HepG2 (cell line): ENCODE measurements at regions not wholly inside any gene's neighbourhood (a gene's known extent, or its start where the extent isn't known, plus 50 kb on each side); places are given as distances from the start of the nearest gene placed in this dataset.

Source experiments
- ATAC-seq: fragments of 200-7000 bp; cut with Tn5 transposase; 3 replicates; pipeline ENCODE4 v1.9.1; 2020; ENCODE audit warnings: mild to moderate bottlenecking, moderate library complexity
- BruUV-seq: library from RNA; stranded (reverse); fragments of 400-500 nt; replicated peaks from 2 replicates; lab custom pipeline; 2021; lab: Mats Ljungman, UMichigan
- CTCF ChIA-PET: fragments of 300-600 bp; formaldehyde crosslinking; extraction: SDS; loops from one replicate; lab custom pipeline; 2021; ENCODE audit warnings: low total read pairs, inconsistent platforms, low intra/inter-chr PET ratio; lab: Yijun Ruan, JAX
- POLR2A ChIA-PET: fragments of 350-600 bp; sonication (Branson Sonifier 250); formaldehyde crosslinking; loops from one replicate; lab custom pipeline; 2020; ENCODE audit warnings: antibody characterized with exemption, inconsistent platforms; lab: Yijun Ruan, JAX
- DNase-seq: peaks from one replicate; pipeline ENCODE4 v3.0.0-alpha.2; 2015; ENCODE audit warnings: low spot score
- FAIRE-seq: peaks from 3 replicates; lab custom pipeline; 2011; peaks lifted over from hg19 to GRCh38; lab: Jason Lieb, UNC
- H2AFZ ChIP-seq: one replicate; pipeline ENCODE4 v1.6.1; 2011; ENCODE audit warnings: low read length, inconsistent platforms
- H3K27ac ChIP-seq: fragments of 300-600 bp; 3 replicates; pipeline ENCODE4 v1.8.0; 2011; ENCODE audit warnings: mixed run types, mild to moderate bottlenecking, mixed read lengths, low read length, inconsistent platforms; ENCODE audit not compliant: insufficient read depth; ENCODE audit errors: extremely low read length
- H3K27me3 ChIP-seq, 2 experiments: fragments of 200-600 bp in 1 of 2; 2 replicates in 1 of 2; 3 replicates in 1 of 2; pipeline versions ENCODE4 v1.6.0 to v1.8.0; 2011; ENCODE audit warnings: low read length in 2 of 2, mild to moderate bottlenecking in 2 of 2, moderate library complexity in 2 of 2, inconsistent platforms in 1 of 2; ENCODE audit not compliant: insufficient read depth in 2 of 2, control insufficient read depth in 1 of 2
- H3K36me3 ChIP-seq, 2 experiments: fragments of 200-600 bp in 1 of 2; replicated peaks in 1 of 2; 2 replicates in 1 of 2; 3 replicates in 1 of 2; pipeline versions ENCODE4 v1.5.1 to v1.8.0; 2011; ENCODE audit warnings: low read length in 2 of 2, inconsistent platforms in 1 of 2; ENCODE audit not compliant: insufficient read depth in 2 of 2, control insufficient read depth in 1 of 2
- H3K4me1 ChIP-seq: 2 replicates; pipeline ENCODE4 v1.5.1; 2012; ENCODE audit warnings: low read length, inconsistent platforms; ENCODE audit not compliant: insufficient read depth
- H3K4me2 ChIP-seq: 2 replicates; pipeline ENCODE4 v1.6.0; 2011; ENCODE audit warnings: low read depth, low read length, inconsistent platforms
- H3K4me3 ChIP-seq, 3 experiments: fragments of 200-600 bp in 1 of 3; sonication (generic), shearing (Covaris generic) in 1 of 3; replicated peaks in 1 of 3; 2 replicates each; pipeline ENCODE4 v1.5.1; 2011 to 2016; ENCODE audit warnings: low read length in 3 of 3, inconsistent platforms in 2 of 3, low read depth in 2 of 3, mild to moderate bottlenecking in 2 of 3, control low read depth in 1 of 3, mixed read lengths in 1 of 3; ENCODE audit not compliant: insufficient read depth in 1 of 3
- H3K79me2 ChIP-seq: one replicate; pipeline ENCODE4 v1.6.1; 2011; ENCODE audit warnings: low read length, inconsistent platforms; ENCODE audit not compliant: insufficient read depth
- H3K9ac ChIP-seq: 2 replicates; pipeline ENCODE4 v1.6.0; 2011; ENCODE audit warnings: mild to moderate bottlenecking, low read depth, low read length, inconsistent platforms; ENCODE audit not compliant: insufficient read depth
- H3K9me3 ChIP-seq: 2 replicates; pipeline ENCODE4 v1.5.1; 2012; ENCODE audit warnings: mild to moderate bottlenecking, low read length
- H4K20me1 ChIP-seq: 2 replicates; pipeline ENCODE4 v1.6.0; 2011; ENCODE audit warnings: inconsistent platforms, mild to moderate bottlenecking, low read length, moderate library complexity; ENCODE audit not compliant: insufficient read depth
- ATF7 ChIP-seq, 2 experiments: fragments of 450-650 bp in 1 of 2; sonication (generic) in 1 of 2; formaldehyde crosslinking in 1 of 2; IDR thresholded peaks; 2 replicates each; pipeline versions ENCODE4 v1.4.0 to v1.6.1; 2016 to 2020; ENCODE audit warnings: antibody characterized with exemption in 1 of 2, mild to moderate bottlenecking in 1 of 2, missing genetic modification reagents in 1 of 2
- KLF12 ChIP-seq: sonication (generic); formaldehyde crosslinking; IDR thresholded peaks from 2 replicates; pipeline ENCODE4 v1.4.0; 2020; ENCODE audit warnings: missing genetic modification reagents, borderline replicate concordance
- MAZ ChIP-seq, 2 experiments: sonication (generic) in 1 of 2; formaldehyde crosslinking in 1 of 2; IDR thresholded peaks; 2 replicates each; pipeline versions ENCODE4 v1.5.0 to v1.6.1; 2012 to 2020; ENCODE audit warnings: low read depth in 2 of 2, mild to moderate bottlenecking in 2 of 2, borderline replicate concordance in 1 of 2, improper control_type of control experiment in 1 of 2, low read length in 1 of 2, missing genetic modification reagents in 1 of 2, moderate library complexity in 1 of 2
- POLR2AphosphoS5 ChIP-seq: IDR thresholded peaks from 2 replicates; pipeline ENCODE4 v1.6.1; 2012; ENCODE audit warnings: low read depth, low read length
- PRMT3 ChIP-seq: sonication (generic); formaldehyde crosslinking; IDR thresholded peaks from 2 replicates; pipeline ENCODE4 v1.8.1; 2022; ENCODE audit warnings: low read depth, mild to moderate bottlenecking, moderate library complexity, missing genetic modification reagents, borderline replicate concordance
- TAF1 ChIP-seq: sonication (generic); formaldehyde crosslinking; IDR thresholded peaks from 2 replicates; pipeline ENCODE4 v1.4.0; 2020; ENCODE audit warnings: missing genetic modification reagents
- ZFP36 ChIP-seq: fragments of 150-350 bp; IDR thresholded peaks from 2 replicates; pipeline ENCODE4 v1.6.1; 2018; ENCODE audit warnings: borderline replicate concordance, low read length, low read depth; ENCODE audit not compliant: partially characterized antibody
- ZKSCAN1 ChIP-seq: fragments of 150-350 bp; IDR thresholded peaks from 2 replicates; pipeline ENCODE4 v1.6.1; 2014; ENCODE audit warnings: low read length
- ZNF142 ChIP-seq: sonication (generic); formaldehyde crosslinking; IDR thresholded peaks from 2 replicates; pipeline ENCODE4 v1.4.0; 2020; ENCODE audit warnings: missing genetic modification reagents
- ZNF3 ChIP-seq: IDR thresholded peaks from 2 replicates; pipeline ENCODE4 v1.7.0; 2017; ENCODE audit warnings: inconsistent platforms
- ZNF446 ChIP-seq: sonication (generic); formaldehyde crosslinking; IDR thresholded peaks from 2 replicates; pipeline ENCODE4 v1.5.0; 2020; ENCODE audit warnings: mild to moderate bottlenecking, missing genetic modification reagents
- ZNF672 ChIP-seq: sonication (generic); formaldehyde crosslinking; IDR thresholded peaks from 2 replicates; pipeline ENCODE4 v1.8.1; 2022; ENCODE audit warnings: missing genetic modification reagents
- WGBS: methylation state at CpG from one replicate; pipeline ENCODE4 v1.1.6; 2017; ENCODE audit warnings: low lambda C conversion rate; 5-methylcytosine and 5-hydroxymethylcytosine counted together
- in situ Hi-C: cut with HindIII; loops from 2 replicates; pipeline ENCODE4 v1.10.0; 2017; ENCODE audit warnings: low pct_unique_long_range_greater_than_20kb; ENCODE audit not compliant: extremely low pct_ligation_motif_present
- intact Hi-C: fragments of 100-400 bp; cut with micrococcal nuclease; formaldehyde crosslinking; loops from one replicate; pipeline ENCODE4 v1.10.0; 2022; ENCODE audit not compliant: unreplicated experiment

GRCh38 chr9:19876569-19877316 is 87.9 kb upstream of the SLC24A2 start:
- Histone ChIP-seq H3K4me3 (no peak overlapping the region), H2AFZ (no peak overlapping the region), H3K27me3 (no peaks in the 10 kb centered on the region), H4K20me1 (no peaks in the 10 kb centered on the region), H3K4me2 (no peak overlapping the region), H3K36me3 (no peaks in the 10 kb centered on the region), H3K4me1 (no peaks in the 10 kb centered on the region), H3K9me3 (no peaks in the 10 kb centered on the region), H3K27ac (no peak overlapping the region), H3K79me2 (no peaks in the 10 kb centered on the region), H3K9ac (no peak overlapping the region)
- intact Hi-C loops (no loop called here), in situ Hi-C loops (no loop called here)
- ChIA-PET POLR2A (no interaction called here), CTCF (no interaction called here)
- DNase-seq (no peak), FAIRE-seq (no peak), ATAC-seq (no peak)
- no TSS peak for BruUV-seq
- WGBS = 2% methylated on average over 3 of the region's 3 CpGs
- TF ChIP-seq ATF7 (IDR thresholded peaks at IDR 0.05) (no peak), ATF7 (CRISPR knock-in tag; IDR thresholded peaks at IDR 0.05) (no peak), ZNF3 (CRISPR knock-in tag) (no peak), ZFP36 (no peak), KLF12 (CRISPR knock-in tag) (no peak), PRMT3 (no peak)

GRCh38 chr9:19875291-19875920 is 86.6 kb upstream of the SLC24A2 start:
- DNase-seq = no peak
- H2AFZ ChIP-seq = no peak overlapping the region
- H3K9ac ChIP-seq = no peak overlapping the region
- BruUV-seq = no TSS peak
- ChIA-PET POLR2A (no interaction called here), CTCF (no interaction called here)
- H3K4me2 ChIP-seq = no peak overlapping the region
- no peaks in the 10 kb centered on the region for H3K4me1 ChIP-seq
- FAIRE-seq = no peak
- H3K27ac ChIP-seq = no peak overlapping the region
- H4K20me1 ChIP-seq = no peaks in the 10 kb centered on the region
- in situ Hi-C loops = no loop called here
- no peaks in the 10 kb centered on the region for H3K9me3 ChIP-seq
- no peak for ATAC-seq
- H3K4me3 ChIP-seq = no peak overlapping the region
- H3K79me2 ChIP-seq = no peaks in the 10 kb centered on the region
- WGBS = 4% methylated on average over 5 of the region's 5 CpGs
- intact Hi-C loops = no loop called here
- no peaks in the 10 kb centered on the region for H3K36me3 ChIP-seq
- H3K27me3 ChIP-seq = no peaks in the 10 kb centered on the region
- TF ChIP-seq ZKSCAN1 (no peak), TAF1 (CRISPR knock-in tag) (no peak), POLR2AphosphoS5 (no peak), ZNF672 (no peak), ZNF142 (CRISPR knock-in tag) (no peak), ZNF446 (CRISPR knock-in tag) (no peak), MAZ (IDR thresholded peaks at IDR 0.05; ENCODE audit: borderline replicate concordance, low read depth, low read length) (no peak), MAZ (CRISPR knock-in tag; IDR thresholded peaks at IDR 0.05; ENCODE audit: low read depth) (no peak)
